Endodermal cell (in vitro differentiated cells): ENCODE measurements at regions not wholly inside any gene's neighbourhood (a gene's known extent, or its start where the extent isn't known, plus 50 kb on each side); places are given as distances from the start of the nearest gene placed in this dataset.

Experiments used
- DNase-seq: peaks from one replicate; pipeline ENCODE4 v3.0.0-alpha.2; 2017
- H3K27ac ChIP-seq: 2 replicates; pipeline ENCODE4 v1.5.1; 2013; ENCODE audit warnings: mild to moderate bottlenecking, low read depth, low read length, moderate library complexity
- H3K27me3 ChIP-seq: 2 replicates; pipeline ENCODE4 v1.6.1; 2013; ENCODE audit warnings: mild to moderate bottlenecking, low read length, moderate library complexity; ENCODE audit not compliant: insufficient read depth, control insufficient read depth, poor library complexity, severe bottlenecking
- H3K36me3 ChIP-seq: 2 replicates; pipeline ENCODE4 v1.7.0; 2013; ENCODE audit warnings: mild to moderate bottlenecking, low read length, moderate library complexity; ENCODE audit not compliant: control insufficient read depth, insufficient read depth
- H3K4me1 ChIP-seq: one replicate; pipeline ENCODE4 v1.7.0; 2013; ENCODE audit warnings: low read length; ENCODE audit not compliant: control insufficient read depth, insufficient read depth
- H3K4me3 ChIP-seq: 2 replicates; pipeline ENCODE4 v1.5.1; 2013; ENCODE audit warnings: mild to moderate bottlenecking, low read length, moderate library complexity
- H3K9ac ChIP-seq: 2 replicates; pipeline ENCODE4 v1.6.1; 2013; ENCODE audit warnings: mild to moderate bottlenecking, low read length, moderate library complexity; ENCODE audit not compliant: poor library complexity, severe bottlenecking; ENCODE audit errors: extremely low read depth
- H3K9me3 ChIP-seq: 2 replicates; pipeline ENCODE4 v1.6.1; 2013; ENCODE audit warnings: mild to moderate bottlenecking, low read length, moderate library complexity; ENCODE audit not compliant: control insufficient read depth
- H3K27ac Mint-ChIP-seq: 2 replicates; pipeline ENCODE4 v1.8.0; 2020; ENCODE audit warnings: mixed read lengths
- H3K27me3 Mint-ChIP-seq: 2 replicates; pipeline ENCODE4 v1.8.0; 2021; ENCODE audit warnings: mild to moderate bottlenecking, mixed read lengths; ENCODE audit not compliant: insufficient read depth
- H3K36me3 Mint-ChIP-seq: 2 replicates; pipeline ENCODE4 v1.8.0; 2020; ENCODE audit warnings: low read depth, mixed read lengths
- H3K4me1 Mint-ChIP-seq: 2 replicates; pipeline ENCODE4 v1.8.0; 2020; ENCODE audit warnings: mixed read lengths
- H3K4me3 Mint-ChIP-seq: 2 replicates; pipeline ENCODE4 v1.8.0; 2020; ENCODE audit warnings: mild to moderate bottlenecking, moderate library complexity, mixed read lengths
- H3K9me3 Mint-ChIP-seq: 2 replicates; pipeline ENCODE4 v1.8.0; 2020; ENCODE audit warnings: mild to moderate bottlenecking, mixed read lengths
- WGBS, 2 experiments: methylation state at CpG; one replicate each; pipeline versions ENCODE4 v1.1.5 to v1.1.7; 2013; ENCODE audit warnings: missing lambda C conversion rate in 2 of 2, mixed read lengths in 1 of 2; ENCODE audit not compliant: insufficient coverage in 1 of 2, insufficient read length in 1 of 2; 5-methylcytosine and 5-hydroxymethylcytosine counted together
- TF ChIP-seq, protein P1 (sequence below): fragments of 200-600 bp; sonication (generic); conservative IDR thresholded peaks from 2 replicates; pipeline ENCODE4 v1.5.0; 2021; ENCODE audit warnings: antibody characterized with exemption, mild to moderate bottlenecking

DNA sequence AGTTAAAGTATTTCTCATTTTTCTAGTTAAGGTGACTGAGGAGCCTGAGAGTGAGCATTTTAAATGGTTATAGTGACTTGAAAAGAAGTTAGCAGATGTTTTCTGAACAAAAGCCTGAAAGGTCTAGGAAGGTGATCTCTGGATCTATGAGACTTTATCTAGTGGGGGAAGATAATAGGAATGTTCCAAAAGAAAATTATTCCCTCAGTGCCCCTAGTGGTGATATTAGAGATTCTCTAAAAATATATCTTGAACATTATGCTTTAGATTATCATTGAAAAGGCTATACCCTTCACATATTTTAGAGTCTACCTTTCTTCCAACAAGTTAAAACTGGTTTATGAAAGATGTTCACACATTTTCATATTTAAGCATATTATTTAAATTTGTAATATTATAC is 69.0 kb upstream of the SPANXN1 start:
- Histone ChIP-seq H3K4me1 (no peaks in the 10 kb centered on the region), H3K27me3 (no peaks in the 10 kb centered on the region), H3K27ac (no peak overlapping the region), H3K9me3 (peaks cover 37% of the 10 kb centered on the region), H3K9ac (no peak overlapping the region), H3K36me3 (no peaks in the 10 kb centered on the region), H3K4me3 (no peak overlapping the region)
- Mint-ChIP-seq H3K27me3 (no peaks in the 10 kb centered on the region), H3K36me3 (no peaks in the 10 kb centered on the region), H3K4me1 (no peaks in the 10 kb centered on the region), H3K9me3 (peaks cover 43% of the 10 kb centered on the region), H3K27ac (no peak overlapping the region), H3K4me3 (no peak overlapping the region)
- TF ChIP-seq, protein P1, sequence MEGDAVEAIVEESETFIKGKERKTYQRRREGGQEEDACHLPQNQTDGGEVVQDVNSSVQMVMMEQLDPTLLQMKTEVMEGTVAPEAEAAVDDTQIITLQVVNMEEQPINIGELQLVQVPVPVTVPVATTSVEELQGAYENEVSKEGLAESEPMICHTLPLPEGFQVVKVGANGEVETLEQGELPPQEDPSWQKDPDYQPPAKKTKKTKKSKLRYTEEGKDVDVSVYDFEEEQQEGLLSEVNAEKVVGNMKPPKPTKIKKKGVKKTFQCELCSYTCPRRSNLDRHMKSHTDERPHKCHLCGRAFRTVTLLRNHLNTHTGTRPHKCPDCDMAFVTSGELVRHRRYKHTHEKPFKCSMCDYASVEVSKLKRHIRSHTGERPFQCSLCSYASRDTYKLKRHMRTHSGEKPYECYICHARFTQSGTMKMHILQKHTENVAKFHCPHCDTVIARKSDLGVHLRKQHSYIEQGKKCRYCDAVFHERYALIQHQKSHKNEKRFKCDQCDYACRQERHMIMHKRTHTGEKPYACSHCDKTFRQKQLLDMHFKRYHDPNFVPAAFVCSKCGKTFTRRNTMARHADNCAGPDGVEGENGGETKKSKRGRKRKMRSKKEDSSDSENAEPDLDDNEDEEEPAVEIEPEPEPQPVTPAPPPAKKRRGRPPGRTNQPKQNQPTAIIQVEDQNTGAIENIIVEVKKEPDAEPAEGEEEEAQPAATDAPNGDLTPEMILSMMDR: peak; percentile 66
- no peak for DNase-seq

DNA sequence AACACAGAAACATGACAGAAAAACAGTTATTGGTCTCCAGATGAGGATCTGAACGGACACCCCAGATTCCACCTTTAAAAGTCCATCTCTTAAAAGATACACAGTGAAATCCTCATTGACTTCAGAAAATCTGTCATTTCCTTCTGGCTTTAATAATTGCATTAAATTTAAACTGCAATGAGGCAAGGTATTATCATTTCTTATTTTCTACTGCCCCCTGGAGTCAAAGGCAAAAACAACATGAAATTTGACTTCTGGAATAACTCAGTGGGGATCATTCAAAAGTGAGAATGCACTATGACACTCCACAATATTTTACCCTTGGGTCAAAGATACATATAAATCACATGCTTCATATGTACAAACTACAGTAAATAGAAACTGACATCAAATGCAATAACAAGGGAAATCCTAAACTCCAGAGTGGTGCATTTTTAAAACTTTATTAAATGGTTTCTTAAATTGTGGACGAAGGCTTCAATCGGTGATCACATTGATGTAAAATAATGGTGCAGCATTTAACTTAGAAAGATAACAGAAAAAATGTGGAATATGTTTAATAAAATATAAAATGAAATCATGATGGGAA is 56.4 kb upstream of the SPANXN1 start:
- H3K4me1 Mint-ChIP-seq: no peaks in the 10 kb centered on the region
- no peaks in the 10 kb centered on the region for H3K36me3 Mint-ChIP-seq
- Histone ChIP-seq H3K4me3 (no peak overlapping the region), H3K9me3 (peaks cover 9% of the 10 kb centered on the region), H3K4me1 (no peaks in the 10 kb centered on the region), H3K27me3 (no peaks in the 10 kb centered on the region), H3K27ac (no peak overlapping the region), H3K36me3 (no peaks in the 10 kb centered on the region), H3K9ac (no peak overlapping the region)
- H3K27me3 Mint-ChIP-seq: no peaks in the 10 kb centered on the region
- TF ChIP-seq, protein P1: peak; percentile 71
- WGBS, 2 experiments: 73% methylated on average over 3 of the region's 3 CpGs; no CpG with 5 or more reads in 1 of the 2 experiments
- no peak overlapping the region for H3K27ac Mint-ChIP-seq
- no peak overlapping the region for H3K4me3 Mint-ChIP-seq
- DNase-seq: no peak
- peaks cover 33% of the 10 kb centered on the region for H3K9me3 Mint-ChIP-seq
